IMR-90 (cell line): ENCODE measurements at regions not wholly inside any gene's neighbourhood (a gene's known extent, or its start where the extent isn't known, plus 50 kb on each side); places are given as distances from the start of the nearest gene placed in this dataset.

Experiments
- ATAC-seq: fragments of 200-7000 bp; cut with Tn5 transposase; 2 replicates; pipeline ENCODE4 v1.9.1; 2020; ENCODE audit warnings: low read depth, mild to moderate bottlenecking, moderate library complexity
- BruUV-seq: library from RNA; stranded (reverse); fragments of 400-500 nt; replicated peaks from 2 replicates; lab custom pipeline; 2021; lab: Mats Ljungman, UMichigan
- CTCF ChIA-PET: fragments of 300-600 bp; formaldehyde crosslinking; extraction: SDS; loops from one replicate; lab custom pipeline; 2021; ENCODE audit warnings: antibody characterized with exemption; lab: Yijun Ruan, JAX
- POLR2A ChIA-PET: fragments of 300-600 bp; sonication (Branson Sonifier 250); formaldehyde crosslinking; loops from one replicate; lab custom pipeline; 2022; ENCODE audit warnings: antibody characterized with exemption; ENCODE audit not compliant: unreplicated experiment; lab: Charles Lee
- DNase-seq: peaks from one replicate; pipeline ENCODE4 v3.0.0; 2013
- H2AFZ ChIP-seq: replicated peaks from 2 replicates; pipeline ENCODE3; 2013; ENCODE audit warnings: low read length, mild to moderate bottlenecking; ENCODE audit not compliant: poor library complexity
- H2AK5ac ChIP-seq: 2 replicates; pipeline ENCODE4 v1.6.1; 2013; ENCODE audit warnings: low read depth, low read length, inconsistent platforms
- H2AK9ac ChIP-seq: replicated peaks from 2 replicates; pipeline ENCODE3; 2013; ENCODE audit warnings: mild to moderate bottlenecking, low read depth, low read length, moderate library complexity; ENCODE audit not compliant: poor library complexity
- H2BK120ac ChIP-seq: 2 replicates; pipeline ENCODE4 v1.6.1; 2013; ENCODE audit warnings: low read depth, low read length, inconsistent platforms
- H2BK15ac ChIP-seq: 3 replicates; pipeline ENCODE4 v1.6.1; 2013; ENCODE audit warnings: low read depth, low read length, inconsistent platforms
- H2BK20ac ChIP-seq: 2 replicates; pipeline ENCODE4 v1.6.1; 2013; ENCODE audit warnings: low read depth, mild to moderate bottlenecking, inconsistent platforms, low read length, moderate library complexity
- H2BK5ac ChIP-seq: 2 replicates; pipeline ENCODE4 v1.6.1; 2013; ENCODE audit warnings: mild to moderate bottlenecking, low read depth, low read length, inconsistent platforms; ENCODE audit not compliant: poor library complexity, severe bottlenecking
- H3K14ac ChIP-seq: replicated peaks from 2 replicates; pipeline ENCODE4 v1.6.1; 2013; ENCODE audit warnings: low read depth, low read length, inconsistent platforms
- H3K18ac ChIP-seq: 2 replicates; pipeline ENCODE4 v1.6.1; 2013; ENCODE audit warnings: low read depth, low read length, control low read depth
- H3K23ac ChIP-seq: 2 replicates; pipeline ENCODE4 v1.6.1; 2013; ENCODE audit warnings: low read depth, low read length, inconsistent platforms
- H3K27ac ChIP-seq: 2 replicates; pipeline ENCODE4 v1.5.1; 2013; ENCODE audit warnings: mild to moderate bottlenecking, control low read depth, low read length; ENCODE audit not compliant: insufficient read depth
- H3K27me3 ChIP-seq: 2 replicates; pipeline ENCODE4 v1.6.1; 2013; ENCODE audit warnings: low read length; ENCODE audit not compliant: control insufficient read depth, insufficient read depth
- H3K36me3 ChIP-seq: 2 replicates; pipeline ENCODE4 v1.6.1; 2013; ENCODE audit warnings: low read length, mixed read lengths; ENCODE audit not compliant: control insufficient read depth, insufficient read depth
- H3K4ac ChIP-seq: 2 replicates; pipeline ENCODE4 v1.6.1; 2013; ENCODE audit warnings: low read depth, low read length, inconsistent platforms
- H3K4me1 ChIP-seq: 2 replicates; pipeline ENCODE4 v1.6.1; 2013; ENCODE audit warnings: low read length, mixed read lengths; ENCODE audit not compliant: control insufficient read depth, insufficient read depth
- H3K4me2 ChIP-seq: 2 replicates; pipeline ENCODE4 v1.6.1; 2013; ENCODE audit warnings: low read depth, mild to moderate bottlenecking, control low read depth, low read length, moderate library complexity
- H3K4me3 ChIP-seq: 2 replicates; pipeline ENCODE4 v1.5.1; 2013; ENCODE audit warnings: low read depth, mild to moderate bottlenecking, control low read depth, low read length, moderate library complexity; ENCODE audit not compliant: insufficient read depth
- H3K56ac ChIP-seq: 2 replicates; pipeline ENCODE4 v1.6.1; 2013; ENCODE audit warnings: low read length, inconsistent platforms; ENCODE audit not compliant: insufficient read depth; ENCODE audit errors: extremely low read depth
- H3K79me1 ChIP-seq, 2 experiments: 2 replicates each; pipeline ENCODE4 v1.6.1; 2013; ENCODE audit warnings: low read length in 2 of 2, inconsistent platforms in 1 of 2, low read depth in 1 of 2
- H3K9ac ChIP-seq: 2 replicates; pipeline ENCODE4 v1.6.1; 2013; ENCODE audit warnings: low read depth, low read length, control low read depth
- H3K9me1 ChIP-seq: 2 replicates; pipeline ENCODE4 v1.6.1; 2013; ENCODE audit warnings: low read length, inconsistent platforms; ENCODE audit not compliant: insufficient read depth
- H3K9me3 ChIP-seq: 2 replicates; pipeline ENCODE4 v1.6.1; 2013; ENCODE audit warnings: low read length; ENCODE audit not compliant: control insufficient read depth, insufficient read depth
- H4K20me1 ChIP-seq: 2 replicates; pipeline ENCODE4 v1.6.1; 2013; ENCODE audit warnings: low read length, inconsistent platforms; ENCODE audit not compliant: insufficient read depth
- H4K5ac ChIP-seq: 2 replicates; pipeline ENCODE4 v1.6.1; 2013; ENCODE audit warnings: mild to moderate bottlenecking, low read depth, low read length, control low read depth
- H4K8ac ChIP-seq, 2 experiments: 2 replicates each; pipeline ENCODE4 v1.6.1; 2013; ENCODE audit warnings: low read depth in 2 of 2, low read length in 2 of 2, control low read depth in 1 of 2, inconsistent platforms in 1 of 2
- H4K91ac ChIP-seq: 2 replicates; pipeline ENCODE4 v1.6.1; 2013; ENCODE audit warnings: low read depth, low read length, inconsistent platforms; ENCODE audit not compliant: insufficient read depth
- CHD1 ChIP-seq: IDR thresholded peaks from 2 replicates; pipeline ENCODE4 v1.6.1; 2012; ENCODE audit warnings: low read depth, low read length, improper control_type of control experiment
- MAZ ChIP-seq: IDR thresholded peaks from 2 replicates; pipeline ENCODE4 v1.6.1; 2012; ENCODE audit warnings: low read depth, mild to moderate bottlenecking, low read length, improper control_type of control experiment, moderate library complexity, borderline replicate concordance
- NFE2L2 ChIP-seq: fragments of 150-350 bp; IDR thresholded peaks from 2 replicates; pipeline ENCODE4 v1.6.1; 2016; ENCODE audit warnings: low read depth, mild to moderate bottlenecking, low read length
- POLR2A ChIP-seq: IDR thresholded peaks from 2 replicates; pipeline ENCODE4 v1.6.1; 2012; ENCODE audit warnings: mild to moderate bottlenecking, low read depth, low read length
- RCOR1 ChIP-seq: IDR thresholded peaks from 2 replicates; pipeline ENCODE4 v1.6.1; 2012; ENCODE audit warnings: mild to moderate bottlenecking, low read length, improper control_type of control experiment; ENCODE audit not compliant: insufficient replicate concordance
- RFX5 ChIP-seq: IDR thresholded peaks from 2 replicates; pipeline ENCODE4 v1.8.0; 2012; ENCODE audit warnings: low read depth, mild to moderate bottlenecking, low read length, moderate library complexity
- WGBS, 2 experiments: methylation state at CpG; one replicate each; pipeline versions ENCODE4 v1.1.5 to v1.1.7; 2013; ENCODE audit warnings: missing lambda C conversion rate in 2 of 2; ENCODE audit not compliant: insufficient read length in 1 of 2; ENCODE audit errors: extremely low coverage in 2 of 2; 5-methylcytosine and 5-hydroxymethylcytosine counted together
- dilution Hi-C: fragments of 300-500 bp; cut with HindIII; formaldehyde crosslinking; loops from one replicate; pipeline ENCODE4 v1.14.3; 2018; ENCODE audit warnings: low sequenced_read_pairs; ENCODE audit not compliant: unreplicated experiment
- in situ Hi-C: fragments of 300-500 bp; cut with MboI; formaldehyde crosslinking; loops from 3 replicates; pipeline ENCODE4 v1.14.3; 2019; ENCODE audit warnings: low sequenced_read_pairs, inconsistent platforms, mixed read lengths
- intact Hi-C: fragments of 100-400 bp; cut with micrococcal nuclease; formaldehyde crosslinking; loops from 2 replicates; pipeline ENCODE4 v1.10.0; 2022
- TF ChIP-seq, protein P1 (sequence below): fragments of 150-350 bp; IDR thresholded peaks from 2 replicates; pipeline ENCODE4 v1.6.1; 2017; ENCODE audit warnings: mild to moderate bottlenecking, antibody characterized with exemption, low read length, low read depth
- TF ChIP-seq, protein P2 (sequence below): fragments of 150-350 bp; IDR thresholded peaks from 2 replicates; pipeline ENCODE4 v1.6.1; 2016; ENCODE audit warnings: low read depth, mild to moderate bottlenecking, low read length, moderate library complexity, borderline replicate concordance
- TF ChIP-seq, protein P3 (sequence below): conservative IDR thresholded peaks from 2 replicates; pipeline ENCODE4 v1.5.1; 2012; ENCODE audit warnings: mild to moderate bottlenecking, low read depth, low read length, improper control_type of control experiment

DNA sequence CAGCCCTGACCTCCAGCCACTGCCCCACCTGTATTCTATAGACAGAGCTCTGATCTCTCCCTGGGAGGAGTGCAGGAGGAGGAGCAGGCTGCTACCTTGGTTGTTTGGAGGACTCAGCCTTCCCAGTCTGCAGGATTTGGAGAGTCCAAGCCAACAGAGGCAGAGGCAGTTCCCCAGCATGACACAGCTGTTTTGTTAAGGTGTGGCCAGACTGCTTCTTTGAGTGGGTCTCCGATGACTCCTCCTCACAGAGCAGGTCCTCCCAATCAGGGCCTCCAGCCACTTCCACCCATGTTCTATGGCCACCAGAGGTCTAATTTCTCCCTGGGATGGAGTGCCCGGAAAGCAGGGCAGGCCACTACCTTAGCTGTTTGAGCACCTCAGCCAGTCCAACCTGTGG, 203.5 kb downstream of the HACE1 start:
- TF ChIP-seq MAZ (no peak), RFX5 (no peak), CHD1 (no peak), NFE2L2 (no peak), POLR2A (no peak), RCOR1 (no peak)
- TF ChIP-seq, protein P1, sequence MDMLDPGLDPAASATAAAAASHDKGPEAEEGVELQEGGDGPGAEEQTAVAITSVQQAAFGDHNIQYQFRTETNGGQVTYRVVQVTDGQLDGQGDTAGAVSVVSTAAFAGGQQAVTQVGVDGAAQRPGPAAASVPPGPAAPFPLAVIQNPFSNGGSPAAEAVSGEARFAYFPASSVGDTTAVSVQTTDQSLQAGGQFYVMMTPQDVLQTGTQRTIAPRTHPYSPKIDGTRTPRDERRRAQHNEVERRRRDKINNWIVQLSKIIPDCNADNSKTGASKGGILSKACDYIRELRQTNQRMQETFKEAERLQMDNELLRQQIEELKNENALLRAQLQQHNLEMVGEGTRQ = no peak
- TF ChIP-seq, protein P2, sequence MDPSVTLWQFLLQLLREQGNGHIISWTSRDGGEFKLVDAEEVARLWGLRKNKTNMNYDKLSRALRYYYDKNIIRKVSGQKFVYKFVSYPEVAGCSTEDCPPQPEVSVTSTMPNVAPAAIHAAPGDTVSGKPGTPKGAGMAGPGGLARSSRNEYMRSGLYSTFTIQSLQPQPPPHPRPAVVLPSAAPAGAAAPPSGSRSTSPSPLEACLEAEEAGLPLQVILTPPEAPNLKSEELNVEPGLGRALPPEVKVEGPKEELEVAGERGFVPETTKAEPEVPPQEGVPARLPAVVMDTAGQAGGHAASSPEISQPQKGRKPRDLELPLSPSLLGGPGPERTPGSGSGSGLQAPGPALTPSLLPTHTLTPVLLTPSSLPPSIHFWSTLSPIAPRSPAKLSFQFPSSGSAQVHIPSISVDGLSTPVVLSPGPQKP = no peak
- TF ChIP-seq, protein P3, sequence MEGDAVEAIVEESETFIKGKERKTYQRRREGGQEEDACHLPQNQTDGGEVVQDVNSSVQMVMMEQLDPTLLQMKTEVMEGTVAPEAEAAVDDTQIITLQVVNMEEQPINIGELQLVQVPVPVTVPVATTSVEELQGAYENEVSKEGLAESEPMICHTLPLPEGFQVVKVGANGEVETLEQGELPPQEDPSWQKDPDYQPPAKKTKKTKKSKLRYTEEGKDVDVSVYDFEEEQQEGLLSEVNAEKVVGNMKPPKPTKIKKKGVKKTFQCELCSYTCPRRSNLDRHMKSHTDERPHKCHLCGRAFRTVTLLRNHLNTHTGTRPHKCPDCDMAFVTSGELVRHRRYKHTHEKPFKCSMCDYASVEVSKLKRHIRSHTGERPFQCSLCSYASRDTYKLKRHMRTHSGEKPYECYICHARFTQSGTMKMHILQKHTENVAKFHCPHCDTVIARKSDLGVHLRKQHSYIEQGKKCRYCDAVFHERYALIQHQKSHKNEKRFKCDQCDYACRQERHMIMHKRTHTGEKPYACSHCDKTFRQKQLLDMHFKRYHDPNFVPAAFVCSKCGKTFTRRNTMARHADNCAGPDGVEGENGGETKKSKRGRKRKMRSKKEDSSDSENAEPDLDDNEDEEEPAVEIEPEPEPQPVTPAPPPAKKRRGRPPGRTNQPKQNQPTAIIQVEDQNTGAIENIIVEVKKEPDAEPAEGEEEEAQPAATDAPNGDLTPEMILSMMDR = no peak
- H3K36me3 ChIP-seq = no peaks in the 10 kb centered on the region
- ATAC-seq = no peak
- H3K23ac ChIP-seq = no peak overlapping the region
- WGBS, 2 experiments = no CpG with 5 or more reads among the region's 2 CpGs
- no peak overlapping the region for H3K27ac ChIP-seq
- no peaks in the 10 kb centered on the region for H3K9me1 ChIP-seq
- H3K9me3 ChIP-seq = no peaks in the 10 kb centered on the region
- H2BK15ac ChIP-seq = no peak overlapping the region
- no peaks in the 10 kb centered on the region for H3K79me1 ChIP-seq
- no peaks in the 10 kb centered on the region for H3K4me1 ChIP-seq
- H3K4me3 ChIP-seq = no peak overlapping the region
- no peak overlapping the region for H4K5ac ChIP-seq
- dilution Hi-C loops = no loop called here
- H2BK120ac ChIP-seq = no peak overlapping the region
- BruUV-seq = no TSS peak
- H3K4me2 ChIP-seq = no peak overlapping the region
- intact Hi-C loops = no loop called here
- POLR2A ChIA-PET = no interaction called here
- no peak for DNase-seq
- H2BK20ac ChIP-seq = no peak overlapping the region
- no peak overlapping the region for H3K4ac ChIP-seq
- no peak overlapping the region for H2BK5ac ChIP-seq
- H3K56ac ChIP-seq = no peak overlapping the region
- H2AFZ ChIP-seq = no peak overlapping the region
- in situ Hi-C loops = no loop called here
- CTCF ChIA-PET = interaction anchor here (0.6 kb wide), 1 partner anchor 12 kb away, joined by 3 read pairs; no protein-coding TSS in a partner anchor
- H3K27me3 ChIP-seq = no peaks in the 10 kb centered on the region
- no peak overlapping the region for H3K18ac ChIP-seq
- H2AK5ac ChIP-seq = no peak overlapping the region
- no peak overlapping the region for H3K9ac ChIP-seq
- H4K91ac ChIP-seq = no peak overlapping the region
- H3K14ac ChIP-seq = no peak overlapping the region
- no peaks in the 10 kb centered on the region for H4K20me1 ChIP-seq
- H2AK9ac ChIP-seq = no peak overlapping the region
- H4K8ac ChIP-seq = no peak overlapping the region
